Osteocyte (in vitro differentiated cells): ENCODE measurements at regions not wholly inside any gene's neighbourhood (a gene's known extent, or its start where the extent isn't known, plus 50 kb on each side); places are given as distances from the start of the nearest gene placed in this dataset.

Experiments used
- DNase-seq: peaks from one replicate; pipeline ENCODE4 v3.0.0; 2021; ENCODE audit warnings: mixed read lengths; ENCODE audit not compliant: unreplicated experiment; ENCODE audit errors: extremely low spot score
- H3K27ac Mint-ChIP-seq: one replicate; pipeline ENCODE4 v1.8.0; 2021; ENCODE audit warnings: mild to moderate bottlenecking, mixed read lengths; ENCODE audit not compliant: unreplicated experiment
- H3K27me3 Mint-ChIP-seq: one replicate; pipeline ENCODE4 v1.8.0; 2021; ENCODE audit warnings: mixed read lengths; ENCODE audit not compliant: unreplicated experiment
- H3K36me3 Mint-ChIP-seq: one replicate; pipeline ENCODE4 v1.8.0; 2021; ENCODE audit warnings: mixed read lengths; ENCODE audit not compliant: unreplicated experiment
- H3K4me1 Mint-ChIP-seq: one replicate; pipeline ENCODE4 v1.8.0; 2021; ENCODE audit warnings: mixed read lengths; ENCODE audit not compliant: unreplicated experiment
- H3K4me3 Mint-ChIP-seq: one replicate; pipeline ENCODE4 v1.8.0; 2021; ENCODE audit warnings: mild to moderate bottlenecking, moderate library complexity, mixed read lengths; ENCODE audit not compliant: unreplicated experiment
- H3K9me3 Mint-ChIP-seq: one replicate; pipeline ENCODE4 v1.8.0; 2021; ENCODE audit warnings: mixed read lengths; ENCODE audit not compliant: unreplicated experiment
- CTCF ChIP-seq: fragments of 200-600 bp; sonication (generic); IDR thresholded peaks from 2 replicates; pipeline ENCODE4 v1.5.0; 2021; ENCODE audit warnings: antibody characterized with exemption, mild to moderate bottlenecking, moderate library complexity

GRCh38 chr1:68623700-68624099 is 126.8 kb upstream of the DEPDC1 start:
- DNase-seq: no peak
- Mint-ChIP-seq H3K36me3 (no peaks in the 10 kb centered on the region), H3K27ac (no peak overlapping the region), H3K4me3 (no peak overlapping the region), H3K27me3 (peaks cover 8% of the 10 kb centered on the region), H3K4me1 (no peaks in the 10 kb centered on the region), H3K9me3 (peaks cover 4% of the 10 kb centered on the region)
- no peak for TF ChIP-seq CTCF

- TF ChIP-seq CTCF: no peak
- Mint-ChIP-seq H3K27ac (no peak overlapping the region), H3K9me3 (peaks cover 4% of the 10 kb centered on the region), H3K4me1 (no peaks in the 10 kb centered on the region), H3K27me3 (peaks cover 8% of the 10 kb centered on the region), H3K4me3 (no peak overlapping the region), H3K36me3 (no peaks in the 10 kb centered on the region)
- no peak for DNase-seq
Observed at GRCh38 chr1:68624233-68624632, 127.4 kb upstream of the DEPDC1 start.

- no peak for DNase-seq
- H3K36me3 Mint-ChIP-seq: no peaks in the 10 kb centered on the region
- peaks cover 4% of the 10 kb centered on the region for H3K9me3 Mint-ChIP-seq
- no peaks in the 10 kb centered on the region for H3K4me1 Mint-ChIP-seq
- TF ChIP-seq CTCF: no peak
- no peak overlapping the region for H3K27ac Mint-ChIP-seq
- H3K27me3 Mint-ChIP-seq: peaks cover 12% of the 10 kb centered on the region
- no peak overlapping the region for H3K4me3 Mint-ChIP-seq
Observed at GRCh38 chr1:68625624-68626023, 128.7 kb upstream of the DEPDC1 start.

- no peak overlapping the region for H3K4me3 Mint-ChIP-seq
- H3K27me3 Mint-ChIP-seq: peaks cover 4% of the 10 kb centered on the region
- no peak for DNase-seq
- no peaks in the 10 kb centered on the region for H3K36me3 Mint-ChIP-seq
- H3K9me3 Mint-ChIP-seq: no peaks in the 10 kb centered on the region
- H3K27ac Mint-ChIP-seq: no peak overlapping the region
- TF ChIP-seq CTCF: no peak
- no peaks in the 10 kb centered on the region for H3K4me1 Mint-ChIP-seq
Observed at GRCh38 chr1:68633141-68633919, 136.4 kb upstream of the DEPDC1 start.

GRCh38 chr1:68644504-68644903 is 147.6 kb upstream of the DEPDC1 start:
- Mint-ChIP-seq H3K9me3 (no peaks in the 10 kb centered on the region), H3K27me3 (peaks cover 4% of the 10 kb centered on the region), H3K36me3 (no peaks in the 10 kb centered on the region), H3K27ac (no peak overlapping the region), H3K4me3 (no peak overlapping the region), H3K4me1 (no peaks in the 10 kb centered on the region)
- no peak for TF ChIP-seq CTCF
- no peak for DNase-seq
